ENCODE measurements at regions not wholly inside any gene's neighbourhood (a gene's known extent, or its start where the extent isn't known, plus 50 kb on each side); places are given as distances from the start of the nearest gene placed in this dataset.

DNA sequence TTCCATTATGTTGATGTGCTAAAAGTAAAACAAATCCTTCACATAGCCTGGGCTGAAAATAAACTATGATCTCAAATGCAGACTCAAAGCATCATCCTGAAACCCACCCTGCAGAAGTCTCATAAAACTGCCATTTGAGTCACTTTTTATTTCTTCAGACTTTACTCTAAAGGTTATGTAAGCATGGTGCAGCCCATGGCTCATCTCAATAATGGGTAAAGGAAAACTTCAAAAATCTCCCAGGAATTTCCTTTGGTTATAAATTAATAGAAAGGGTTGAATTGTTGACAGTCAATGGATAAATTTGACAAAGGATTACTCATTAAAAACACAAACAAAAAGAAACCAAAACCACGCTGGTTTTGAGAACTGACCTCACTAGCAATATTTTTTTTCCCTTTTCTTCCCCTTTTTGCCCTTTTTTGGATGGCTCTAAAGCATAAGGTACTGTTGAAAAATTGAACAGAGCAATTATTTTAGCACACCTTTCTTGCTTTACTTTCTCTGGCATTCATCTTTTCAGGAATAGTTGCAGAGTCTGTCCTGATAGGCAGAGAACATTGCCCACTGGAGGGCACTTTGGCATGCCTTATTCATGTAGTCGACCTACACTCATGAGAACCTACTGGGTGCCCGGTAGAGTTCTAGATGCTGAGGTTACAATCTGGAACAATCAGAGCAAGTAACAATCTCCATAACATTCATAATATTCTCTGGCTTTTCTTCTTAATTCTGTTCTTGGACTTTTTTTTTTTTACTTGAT is 191.4 kb downstream of the TMEM167A start:
- DNase-seq: no peak
- H3K4me3 ChIP-seq: no peak overlapping the region
- no peaks in the 10 kb centered on the region for H3K36me3 ChIP-seq
- peaks cover 0 to 24% (median 0%) of the 10 kb centered on the region in 12 donors for H3K4me1 ChIP-seq
- no peak overlapping the region for H3K27ac ChIP-seq
- H3K27me3 ChIP-seq: no peaks in the 10 kb centered on the region
- TF ChIP-seq, protein P1, sequence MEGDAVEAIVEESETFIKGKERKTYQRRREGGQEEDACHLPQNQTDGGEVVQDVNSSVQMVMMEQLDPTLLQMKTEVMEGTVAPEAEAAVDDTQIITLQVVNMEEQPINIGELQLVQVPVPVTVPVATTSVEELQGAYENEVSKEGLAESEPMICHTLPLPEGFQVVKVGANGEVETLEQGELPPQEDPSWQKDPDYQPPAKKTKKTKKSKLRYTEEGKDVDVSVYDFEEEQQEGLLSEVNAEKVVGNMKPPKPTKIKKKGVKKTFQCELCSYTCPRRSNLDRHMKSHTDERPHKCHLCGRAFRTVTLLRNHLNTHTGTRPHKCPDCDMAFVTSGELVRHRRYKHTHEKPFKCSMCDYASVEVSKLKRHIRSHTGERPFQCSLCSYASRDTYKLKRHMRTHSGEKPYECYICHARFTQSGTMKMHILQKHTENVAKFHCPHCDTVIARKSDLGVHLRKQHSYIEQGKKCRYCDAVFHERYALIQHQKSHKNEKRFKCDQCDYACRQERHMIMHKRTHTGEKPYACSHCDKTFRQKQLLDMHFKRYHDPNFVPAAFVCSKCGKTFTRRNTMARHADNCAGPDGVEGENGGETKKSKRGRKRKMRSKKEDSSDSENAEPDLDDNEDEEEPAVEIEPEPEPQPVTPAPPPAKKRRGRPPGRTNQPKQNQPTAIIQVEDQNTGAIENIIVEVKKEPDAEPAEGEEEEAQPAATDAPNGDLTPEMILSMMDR (IDR thresholded peaks at IDR 0.05): no peak
- no peak for TF ChIP-seq POLR2A (IDR thresholded peaks at IDR 0.05)
- WGBS, 4 donors: 24 to 75% (median 64%) methylated on average over 3 of the region's 3 CpGs
- H3K9me3 ChIP-seq: peaks cover 0 to under 1% (median 0%) of the 10 kb centered on the region in 12 donors
- ATAC-seq: no peak
- intact Hi-C loops (cut with DNase I): loop anchor here in 1 of 10 donors (10.0 kb wide), 1 partner anchor 171 kb away; no protein-coding TSS in a partner anchor

DNA sequence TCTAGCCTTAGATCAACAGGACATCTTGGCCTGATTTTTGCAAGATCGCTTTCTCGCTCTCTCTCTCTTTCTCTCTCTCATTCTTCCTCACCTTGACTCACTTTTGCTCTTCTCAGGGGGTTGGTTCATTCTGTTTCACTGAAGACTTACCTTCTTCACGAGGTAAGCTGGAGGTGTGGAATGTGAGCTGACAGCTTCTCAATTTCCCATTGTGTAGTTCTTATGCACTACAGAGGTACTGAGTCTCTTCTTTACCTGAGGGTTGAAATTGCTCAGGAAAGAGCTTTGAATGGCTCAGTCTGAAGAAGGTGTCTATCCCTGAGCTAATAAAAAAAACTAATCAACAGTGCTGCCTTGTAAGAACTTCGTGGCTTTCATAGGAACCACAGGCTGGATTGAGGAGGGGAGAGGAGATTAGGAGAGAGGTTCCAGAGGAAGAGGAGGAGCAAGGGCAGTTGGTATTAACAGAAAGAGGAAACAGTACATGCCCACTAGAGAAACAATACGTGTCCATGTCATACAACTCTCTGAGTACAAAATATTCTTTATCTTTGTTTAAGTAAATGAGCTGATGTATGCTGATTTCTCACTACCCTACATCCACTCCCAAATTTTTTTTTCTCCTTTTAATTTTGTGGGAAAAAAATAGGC is 192.2 kb downstream of the TMEM167A start:
- Histone ChIP-seq H3K4me1 (peaks cover 0 to 24% (median 0%) of the 10 kb centered on the region in 12 donors), H3K27ac (no peak overlapping the region), H3K27me3 (no peaks in the 10 kb centered on the region), H3K36me3 (no peaks in the 10 kb centered on the region), H3K9me3 (peaks cover 0 to 9% (median 5%) of the 10 kb centered on the region in 12 donors), H3K4me3 (no peak overlapping the region)
- ATAC-seq: no peak
- no peak for DNase-seq
- intact Hi-C loops (cut with DNase I): loop anchor here in 1 of 10 donors (10.0 kb wide), 1 partner anchor 170 kb away; no protein-coding TSS in a partner anchor
- 66 to 75% (median 71%) methylated on average over 5 of the region's 5 CpGs for WGBS, 4 donors
- TF ChIP-seq, protein P1 (IDR thresholded peaks at IDR 0.05): no peak
- no peak for TF ChIP-seq POLR2A (IDR thresholded peaks at IDR 0.05)

DNA sequence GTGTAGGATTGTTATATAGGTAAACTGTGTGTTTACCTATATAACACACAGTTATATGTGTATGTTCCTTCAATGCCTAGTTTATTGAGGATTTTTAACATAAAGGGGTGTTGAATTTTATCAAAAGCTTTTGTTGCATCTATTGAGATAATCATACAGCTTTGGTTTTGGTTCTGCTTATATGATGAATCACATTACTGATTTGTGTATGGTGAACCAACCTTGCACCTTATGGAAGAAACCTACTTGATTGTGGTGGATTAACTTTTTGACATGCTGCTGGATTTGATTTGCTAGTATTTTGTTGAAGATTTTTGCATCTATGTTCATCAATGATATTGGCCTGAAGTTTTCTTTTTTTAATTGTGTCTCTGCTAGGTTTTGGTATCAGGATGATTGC is 194.9 kb downstream of the TMEM167A start:
- Histone ChIP-seq H3K27me3 (no peaks in the 10 kb centered on the region), H3K9me3 (peaks cover 0 to 34% (median 23%) of the 10 kb centered on the region in 12 donors), H3K27ac (no peak overlapping the region), H3K4me1 (peaks cover 0 to 24% (median 0%) of the 10 kb centered on the region in 12 donors), H3K36me3 (no peaks in the 10 kb centered on the region), H3K4me3 (no peak overlapping the region)
- DNase-seq (no peak), ATAC-seq (no peak)
- intact Hi-C loops (cut with DNase I): loop anchor here in 1 of 10 donors (10.0 kb wide), 1 partner anchor 168 kb away; no protein-coding TSS in a partner anchor
- TF ChIP-seq POLR2A (IDR thresholded peaks at IDR 0.05): no peak
- TF ChIP-seq, protein P1 (IDR thresholded peaks at IDR 0.05): no peak

DNA sequence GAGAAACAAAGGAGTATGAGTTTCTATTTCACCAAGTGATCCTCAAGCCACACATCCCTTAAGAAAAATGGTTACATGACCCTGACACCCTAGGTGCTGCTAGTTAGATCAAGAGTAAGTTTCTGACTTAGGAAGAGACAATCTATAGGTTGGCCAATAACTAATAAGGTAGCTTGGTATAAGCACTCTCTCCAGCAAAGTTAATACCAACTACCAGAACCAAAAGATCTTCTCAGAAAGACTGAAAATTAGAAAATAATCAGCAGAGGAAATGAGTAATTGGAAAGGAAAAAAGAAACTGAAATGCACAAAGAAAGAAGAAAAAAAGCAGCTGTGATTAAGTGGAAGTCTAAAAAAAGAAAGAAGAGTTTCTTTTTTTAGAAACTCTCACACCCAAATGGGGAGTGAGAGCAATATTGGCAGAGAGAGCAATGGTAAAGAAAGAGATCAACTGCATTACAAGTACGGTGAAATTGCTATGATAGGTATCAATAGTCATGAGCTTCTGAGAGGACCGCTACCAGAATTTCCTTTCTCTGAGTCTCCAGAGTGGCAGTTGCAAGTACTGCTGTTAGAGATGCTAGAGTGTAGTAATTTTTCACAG is 195.5 kb downstream of the TMEM167A start:
- H3K36me3 ChIP-seq: no peaks in the 10 kb centered on the region
- peaks cover 0 to 24% (median 0%) of the 10 kb centered on the region in 12 donors for H3K4me1 ChIP-seq
- TF ChIP-seq, protein P1 (IDR thresholded peaks at IDR 0.05): no peak
- no peak for TF ChIP-seq POLR2A (IDR thresholded peaks at IDR 0.05)
- no peaks in the 10 kb centered on the region for H3K27me3 ChIP-seq
- DNase-seq (no peak), ATAC-seq (no peak)
- H3K4me3 ChIP-seq: no peak overlapping the region
- peaks cover 0 to 40% (median 23%) of the 10 kb centered on the region in 12 donors for H3K9me3 ChIP-seq
- H3K27ac ChIP-seq: no peak overlapping the region
- 53 to 64% (median 55%) methylated on average over 2 of the region's 2 CpGs for WGBS, 4 donors
- intact Hi-C loops (cut with DNase I): loop anchor here in 1 of 10 donors (10.0 kb wide), 1 partner anchor 167 kb away; no protein-coding TSS in a partner anchor
